Sciatic nerve (tissue), 2 donors: ENCODE measurements at regions not wholly inside any gene's neighbourhood (a gene's known extent, or its start where the extent isn't known, plus 50 kb on each side); places are given as distances from the start of the nearest gene placed in this dataset.

Experiments
- ATAC-seq: fragments of 200-7000 bp; cut with Tn5 transposase; one replicate; pipeline ENCODE4 v1.9.1; 2020; ENCODE audit warnings: mild to moderate bottlenecking, moderate library complexity
- DNase-seq: peaks from one replicate; pipeline ENCODE4 v3.0.0-alpha.2; 2020; ENCODE audit warnings: low spot score
- intact Hi-C: fragments of 100-400 bp; cut with DNase I; formaldehyde crosslinking; loops from one replicate; pipeline ENCODE4 v1.14.2; 2022
- donor health status: DM: no; HTN: no; CAD: no.
- donor health status: DM: no; HTN: no; CAD: no.

DNA sequence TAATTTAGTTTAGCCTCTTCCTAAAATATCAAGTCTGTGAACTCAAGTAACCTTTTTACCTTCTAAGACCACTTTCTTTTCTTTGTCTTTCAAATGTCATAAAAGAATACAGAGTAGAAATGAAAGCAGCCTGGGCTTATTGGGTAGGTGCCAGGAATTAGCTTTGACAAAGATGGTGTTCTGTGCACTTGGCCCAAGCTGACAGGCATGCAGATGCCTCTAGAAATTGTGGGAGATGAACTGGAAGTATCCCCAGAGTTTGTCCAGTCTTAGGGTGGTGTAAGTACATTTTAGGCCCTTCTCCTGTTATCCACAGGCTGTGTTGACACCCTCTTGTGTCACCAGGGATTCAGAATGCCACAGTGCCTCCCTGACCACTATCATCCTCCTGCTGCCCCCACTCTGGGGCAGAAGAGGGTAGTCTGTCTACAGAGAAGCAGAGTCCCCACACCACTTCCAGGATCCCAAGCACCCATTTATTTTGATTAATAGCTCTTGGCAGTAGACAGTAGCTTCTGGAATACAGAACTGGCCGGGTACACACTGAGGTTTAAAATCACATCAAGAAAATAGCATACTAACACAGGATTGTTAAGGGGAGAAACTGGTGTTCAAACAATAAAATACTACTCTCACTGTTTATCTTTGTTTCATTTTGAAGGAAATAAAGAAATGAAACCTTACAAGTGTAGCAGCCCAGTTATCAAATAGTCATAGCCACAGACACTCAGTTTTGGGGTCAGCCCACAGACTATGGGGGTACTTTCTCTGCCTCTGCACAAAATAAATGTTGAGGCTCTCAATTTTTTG is 343.2 kb downstream of the KCNRG start:
- intact Hi-C loops, result no loop called here
- ATAC-seq, result peak; percentile 11
- no peak for DNase-seq

- DNase-seq (no peak), ATAC-seq (no peak)
- intact Hi-C loops, result no loop called here
Measured at GRCh38 chr13:50359041-50359367, 343.8 kb downstream of the KCNRG start.

DNA sequence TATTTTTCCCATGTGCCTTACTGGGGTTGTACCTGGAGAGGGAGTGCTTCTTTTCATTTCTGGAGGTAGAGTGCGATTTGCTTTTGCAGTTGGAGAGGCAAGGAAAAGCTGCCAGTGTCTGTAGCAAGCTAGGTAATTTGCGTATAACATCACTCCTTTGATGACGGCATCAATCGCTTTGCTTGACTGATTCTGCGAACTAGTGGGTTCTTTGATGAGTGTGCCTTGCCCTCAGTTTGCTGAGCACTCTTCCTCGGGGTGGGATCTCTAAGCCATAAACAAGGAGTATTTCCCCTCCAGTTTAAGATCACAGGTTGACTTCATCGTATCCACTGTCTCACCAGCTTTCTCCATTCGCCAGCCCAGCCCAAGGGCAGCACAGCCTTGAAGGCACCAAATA is 344.5 kb downstream of the KCNRG start:
- ATAC-seq (no peak), DNase-seq (no peak)
- intact Hi-C loops, result no loop called here

- DNase-seq, result no peak
- intact Hi-C loops, result no loop called here
- no peak for ATAC-seq
Measured at GRCh38 chr13:50360637-50361036, 345.4 kb downstream of the KCNRG start.

GRCh38 chr13:50361282-50361681 is 346.0 kb downstream of the KCNRG start:
- intact Hi-C loops, result no loop called here
- no peak for DNase-seq
- ATAC-seq, result no peak

GRCh38 chr13:50365408-50366391 is 350.5 kb downstream of the KCNRG start:
- no peak for DNase-seq
- intact Hi-C loops, result no loop called here
- no peak for ATAC-seq

DNA sequence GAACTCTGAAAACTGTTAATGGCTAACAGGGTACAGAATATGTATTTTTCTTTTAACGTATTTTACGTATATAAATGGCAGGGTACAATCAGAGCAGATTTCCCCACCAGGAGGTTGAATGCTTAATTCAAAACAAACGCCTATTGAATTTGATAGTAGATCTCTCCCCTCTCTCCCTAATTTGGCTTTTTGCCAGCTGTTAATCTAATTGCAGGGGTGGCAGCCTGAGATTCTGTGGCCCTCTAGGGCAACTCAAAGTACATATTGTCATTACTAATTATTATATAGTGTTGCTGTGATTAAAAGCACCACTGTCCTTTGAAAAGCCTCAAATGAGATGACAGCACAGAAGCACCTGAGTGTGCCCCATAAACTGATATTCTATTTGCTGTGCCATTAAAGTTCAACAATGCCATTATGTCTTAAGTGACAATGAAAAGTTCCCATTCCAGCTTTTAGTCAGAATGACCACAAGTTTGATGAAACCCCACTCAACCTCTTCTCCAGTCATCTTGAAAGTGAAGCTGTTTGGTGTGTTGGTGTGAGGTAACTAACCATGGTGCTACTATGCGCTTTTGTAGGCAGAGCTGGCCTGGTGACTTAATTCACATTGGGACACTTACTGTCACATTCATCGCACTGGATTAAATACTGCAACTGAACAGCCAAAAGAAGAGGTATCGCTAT is 351.4 kb downstream of the KCNRG start:
- DNase-seq (no peak), ATAC-seq (no peak)
- intact Hi-C loops, result no loop called here

- ATAC-seq (no peak), DNase-seq (no peak)
- intact Hi-C loops, result no loop called here
Measured at GRCh38 chr13:50369646-50370045, 354.4 kb downstream of the KCNRG start.

- ATAC-seq (peak; percentile 67), DNase-seq (no peak)
- intact Hi-C loops, result no loop called here
Measured at GRCh38 chr13:50370303-50370950, 355.2 kb downstream of the KCNRG start.

DNA sequence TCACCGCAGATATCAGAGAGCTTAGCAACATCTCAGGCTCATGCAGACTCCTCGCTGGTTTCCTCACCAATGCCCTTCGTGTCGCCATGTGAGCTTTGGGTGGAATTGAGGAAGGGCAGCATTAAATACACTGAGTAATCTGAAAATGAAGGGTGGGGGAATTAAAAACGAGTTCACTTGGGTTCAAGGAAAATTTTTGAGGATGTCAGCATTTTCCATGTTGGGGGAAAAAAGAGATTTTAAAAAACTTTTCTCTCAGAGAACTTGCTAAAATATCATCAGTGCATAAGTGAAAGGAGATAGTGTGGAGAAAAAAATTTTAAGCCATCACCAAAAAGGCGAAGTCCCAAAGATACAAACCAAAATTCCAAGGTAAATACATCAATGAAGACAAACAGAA is 359.3 kb downstream of the KCNRG start:
- ATAC-seq (no peak), DNase-seq (no peak)
- intact Hi-C loops, result no loop called here

- intact Hi-C loops, result no loop called here
- DNase-seq, result no peak
Measured at GRCh38 chr13:50375792-50376191, 360.5 kb downstream of the KCNRG start.

GRCh38 chr13:50376895-50377575 is 361.8 kb downstream of the KCNRG start:
- no peak for DNase-seq
- intact Hi-C loops, result no loop called here
- no peak for ATAC-seq

More at GRCh38 chr13:50375792-50376191, 360.5 kb downstream of the KCNRG start:
- ATAC-seq, result no peak

DNA sequence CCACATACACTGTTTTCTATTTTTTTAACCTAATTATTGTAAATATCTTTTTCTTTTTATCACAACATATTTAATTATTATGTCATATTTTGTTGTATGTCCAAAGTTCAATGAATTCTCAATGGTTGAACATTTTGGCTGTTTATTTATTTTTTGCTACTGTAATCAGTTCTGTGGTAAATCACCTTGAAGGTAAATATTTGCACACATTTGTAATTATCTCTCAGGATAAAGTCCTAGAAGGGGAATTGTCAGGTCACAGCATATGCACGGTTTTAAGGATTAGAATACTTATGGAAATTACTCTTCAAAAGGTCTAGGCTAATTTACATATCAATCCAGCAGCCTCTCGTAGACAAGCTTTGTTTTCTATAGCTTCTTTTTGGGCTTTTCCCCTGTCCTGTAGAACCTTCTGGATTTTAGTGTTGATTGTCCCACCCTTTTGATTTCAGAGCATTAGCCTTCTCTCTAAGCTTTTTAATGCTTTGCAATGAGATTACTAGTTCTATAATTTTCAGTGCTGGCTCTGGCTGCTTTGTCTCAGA is 362.6 kb downstream of the KCNRG start:
- intact Hi-C loops, result no loop called here
- no peak for DNase-seq
- ATAC-seq, result no peak

GRCh38 chr13:50378509-50379044 is 363.3 kb downstream of the KCNRG start:
- ATAC-seq (no peak), DNase-seq (no peak)
- intact Hi-C loops, result no loop called here

DNA sequence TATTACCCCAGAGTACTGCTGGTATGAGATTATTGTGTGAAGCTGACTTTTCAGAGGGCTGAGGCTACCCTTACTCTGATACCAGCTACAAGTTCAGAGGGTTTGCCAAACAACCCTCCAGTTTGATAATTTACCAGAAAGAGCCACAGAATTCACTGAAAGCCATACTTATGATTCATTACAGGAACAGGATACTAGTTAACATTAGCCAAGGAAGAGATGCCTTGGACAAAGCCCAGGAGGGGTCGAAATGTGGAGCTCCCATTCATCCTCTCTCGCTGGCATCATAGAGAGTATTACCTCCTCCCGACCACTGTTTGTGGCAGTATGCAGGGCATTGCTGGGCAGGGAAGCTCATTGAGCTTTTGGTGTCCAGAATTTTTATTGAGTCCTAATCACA is 364.3 kb downstream of the KCNRG start:
- no peak for DNase-seq
- no peak for ATAC-seq
- intact Hi-C loops, result no loop called here

DNA sequence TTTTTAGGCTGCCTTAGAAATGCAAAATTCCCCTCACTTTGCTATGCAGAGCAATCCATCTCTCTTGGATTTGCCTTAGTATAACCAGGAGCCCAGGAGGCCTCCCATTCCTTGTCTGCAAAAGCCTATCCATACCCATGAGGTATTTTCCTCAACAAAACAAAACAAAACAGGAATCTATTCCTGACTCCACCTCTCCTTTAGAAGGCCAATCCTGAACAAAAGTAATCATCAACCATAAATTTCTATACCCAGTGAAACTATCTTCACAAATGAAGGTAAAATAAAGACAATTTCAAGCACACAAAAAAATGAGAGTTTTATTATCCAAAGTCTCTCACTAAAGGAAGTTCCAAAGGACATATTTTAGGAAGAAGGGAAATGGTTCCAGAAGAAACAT is 365.7 kb downstream of the KCNRG start:
- intact Hi-C loops, result no loop called here
- DNase-seq, result no peak
- no peak for ATAC-seq

DNA sequence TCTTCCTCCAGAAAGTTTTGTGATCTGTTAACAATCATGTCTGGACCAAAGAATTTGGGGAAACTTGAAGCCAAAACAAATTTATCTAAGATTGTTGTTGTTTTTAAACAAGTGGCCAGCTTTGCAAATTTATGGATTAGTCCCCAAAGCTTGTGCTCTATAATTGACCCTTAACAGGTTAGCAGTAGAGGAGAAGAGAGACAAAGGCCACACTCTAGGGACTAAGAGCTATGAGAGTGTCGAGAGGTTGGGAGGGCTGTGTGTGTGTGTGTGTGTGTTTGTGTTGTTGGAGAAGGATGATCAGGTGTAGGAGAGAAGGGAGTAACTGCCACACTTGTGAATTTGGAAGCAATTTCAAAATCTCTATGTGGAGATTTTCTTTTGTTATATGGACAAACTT is 367.3 kb downstream of the KCNRG start:
- DNase-seq, result no peak
- ATAC-seq, result peak; percentile 74
- intact Hi-C loops, result no loop called here

- DNase-seq (no peak), ATAC-seq (no peak)
- intact Hi-C loops, result no loop called here
Measured at GRCh38 chr13:50382951-50383350, 367.7 kb downstream of the KCNRG start.
